ENCODE measurements at regions not wholly inside any gene's neighbourhood (a gene's known extent, or its start where the extent isn't known, plus 50 kb on each side); places are given as distances from the start of the nearest gene placed in this dataset.

GRCh38 chr7:57071-57470 lies 135.3 kb upstream of the FAM20C start:
- no peak overlapping the region for H3K27ac ChIP-seq (ENCODE audit: low read depth, low read length)
- peaks cover 0 to 2% (median 0%) of the 10 kb centered on the region in 8 donors for H3K9me3 Mint-ChIP-seq
- H3K36me3 Mint-ChIP-seq: no peaks in the 10 kb centered on the region
- peaks cover under 1 to 2% of the 10 kb centered on the region in 2 donors for H3K27me3 Mint-ChIP-seq
- no peak overlapping the region for H3K4me3 ChIP-seq (ENCODE audit: low read length in 2 of 2)
- ChIA-PET POLR2A (ENCODE audit: partially characterized antibody) (no interaction called here), CTCF (ENCODE audit: partially characterized antibody) (no interaction called here)
- H3K27ac Mint-ChIP-seq: peak overlapping the region in 1 of 7 donors; percentile 52
- H3K9me3 ChIP-seq (ENCODE audit: control insufficient read depth in 1 of 2, low read length in 2 of 2): no peaks in the 10 kb centered on the region
- intact Hi-C loops (cut with micrococcal nuclease): no loop called here
- no peaks in the 10 kb centered on the region for H3K4me1 ChIP-seq (ENCODE audit: insufficient read depth, low read length)
- no peaks in the 10 kb centered on the region for H3K36me3 ChIP-seq (ENCODE audit: insufficient read depth, low read length)
- no peak for DNase-seq
- H3K27me3 ChIP-seq (ENCODE audit: insufficient read depth, low read length): no peaks in the 10 kb centered on the region
- no peak overlapping the region for H3K4me3 Mint-ChIP-seq
- H3K4me1 Mint-ChIP-seq: no peaks in the 10 kb centered on the region

- no peaks in the 10 kb centered on the region for H3K4me1 ChIP-seq (ENCODE audit: insufficient read depth, low read length)
- Mint-ChIP-seq H3K27me3 (peaks cover 0 to 2% of the 10 kb centered on the region in 2 donors), H3K4me1 (no peaks in the 10 kb centered on the region), H3K9me3 (peaks cover 0 to 2% (median 0%) of the 10 kb centered on the region in 8 donors), H3K4me3 (no peak overlapping the region), H3K36me3 (no peaks in the 10 kb centered on the region), H3K27ac (peak overlapping the region in 1 of 7 donors; percentile 42)
- H3K4me3 ChIP-seq (ENCODE audit: low read length in 2 of 2): no peak overlapping the region
- no peak for DNase-seq
- H3K27ac ChIP-seq (ENCODE audit: low read depth, low read length): no peak overlapping the region
- no peaks in the 10 kb centered on the region for H3K27me3 ChIP-seq (ENCODE audit: insufficient read depth, low read length)
- POLR2A ChIA-PET (ENCODE audit: partially characterized antibody): no interaction called here
- CTCF ChIA-PET (ENCODE audit: partially characterized antibody): no interaction called here
- intact Hi-C loops (cut with micrococcal nuclease): no loop called here
- no peaks in the 10 kb centered on the region for H3K9me3 ChIP-seq (ENCODE audit: control insufficient read depth in 1 of 2, low read length in 2 of 2)
- H3K36me3 ChIP-seq (ENCODE audit: insufficient read depth, low read length): no peaks in the 10 kb centered on the region
Observed at GRCh38 chr7:57482-58255, 134.7 kb upstream of the FAM20C start.

GRCh38 chr7:58316-58715 lies 134.1 kb upstream of the FAM20C start:
- no peaks in the 10 kb centered on the region for H3K4me1 ChIP-seq (ENCODE audit: insufficient read depth, low read length)
- Mint-ChIP-seq H3K27me3 (peaks cover 0 to 2% of the 10 kb centered on the region in 2 donors), H3K36me3 (no peaks in the 10 kb centered on the region), H3K27ac (peak overlapping the region in 1 of 7 donors; percentile 42), H3K4me1 (no peaks in the 10 kb centered on the region), H3K4me3 (no peak overlapping the region), H3K9me3 (peaks cover 0 to 2% (median 0%) of the 10 kb centered on the region in 8 donors)
- intact Hi-C loops (cut with micrococcal nuclease): no loop called here
- ChIA-PET CTCF (ENCODE audit: partially characterized antibody) (no interaction called here), POLR2A (ENCODE audit: partially characterized antibody) (no interaction called here)
- no peaks in the 10 kb centered on the region for H3K36me3 ChIP-seq (ENCODE audit: insufficient read depth, low read length)
- H3K9me3 ChIP-seq (ENCODE audit: control insufficient read depth in 1 of 2, low read length in 2 of 2): no peaks in the 10 kb centered on the region
- DNase-seq: no peak
- no peak overlapping the region for H3K27ac ChIP-seq (ENCODE audit: low read depth, low read length)
- H3K4me3 ChIP-seq (ENCODE audit: low read length in 2 of 2): no peak overlapping the region
- H3K27me3 ChIP-seq (ENCODE audit: insufficient read depth, low read length): no peaks in the 10 kb centered on the region

- no peaks in the 10 kb centered on the region for H3K36me3 ChIP-seq (ENCODE audit: insufficient read depth, low read length)
- Mint-ChIP-seq H3K4me1 (no peaks in the 10 kb centered on the region), H3K27me3 (peaks cover 0 to 2% of the 10 kb centered on the region in 2 donors), H3K27ac (no peak overlapping the region), H3K36me3 (no peaks in the 10 kb centered on the region), H3K9me3 (peaks cover 0 to 2% (median 0%) of the 10 kb centered on the region in 8 donors), H3K4me3 (no peak overlapping the region)
- H3K4me1 ChIP-seq (ENCODE audit: insufficient read depth, low read length): no peaks in the 10 kb centered on the region
- no peaks in the 10 kb centered on the region for H3K27me3 ChIP-seq (ENCODE audit: insufficient read depth, low read length)
- H3K27ac ChIP-seq (ENCODE audit: low read depth, low read length): no peak overlapping the region
- no peak overlapping the region for H3K4me3 ChIP-seq (ENCODE audit: low read length in 2 of 2)
- ChIA-PET POLR2A (ENCODE audit: partially characterized antibody) (no interaction called here), CTCF (ENCODE audit: partially characterized antibody) (no interaction called here)
- no peak for DNase-seq
- H3K9me3 ChIP-seq (ENCODE audit: control insufficient read depth in 1 of 2, low read length in 2 of 2): no peaks in the 10 kb centered on the region
- intact Hi-C loops (cut with micrococcal nuclease): no loop called here
Observed at GRCh38 chr7:59079-60016, 133.0 kb upstream of the FAM20C start.

- H3K27me3 ChIP-seq (ENCODE audit: insufficient read depth, low read length): no peaks in the 10 kb centered on the region
- ChIA-PET POLR2A (ENCODE audit: partially characterized antibody) (no interaction called here), CTCF (ENCODE audit: partially characterized antibody) (no interaction called here)
- no peak for DNase-seq
- Mint-ChIP-seq H3K36me3 (no peaks in the 10 kb centered on the region), H3K4me1 (no peaks in the 10 kb centered on the region), H3K27me3 (peaks cover 0 to 2% of the 10 kb centered on the region in 2 donors), H3K4me3 (no peak overlapping the region), H3K27ac (no peak overlapping the region), H3K9me3 (peaks cover 0 to 2% (median 0%) of the 10 kb centered on the region in 8 donors)
- intact Hi-C loops (cut with micrococcal nuclease): no loop called here
- H3K36me3 ChIP-seq (ENCODE audit: insufficient read depth, low read length): no peaks in the 10 kb centered on the region
- no peaks in the 10 kb centered on the region for H3K9me3 ChIP-seq (ENCODE audit: control insufficient read depth in 1 of 2, low read length in 2 of 2)
- no peak overlapping the region for H3K4me3 ChIP-seq (ENCODE audit: low read length in 2 of 2)
- no peak overlapping the region for H3K27ac ChIP-seq (ENCODE audit: low read depth, low read length)
- no peaks in the 10 kb centered on the region for H3K4me1 ChIP-seq (ENCODE audit: insufficient read depth, low read length)
Observed at GRCh38 chr7:60017-60675, 132.2 kb upstream of the FAM20C start.

- Histone ChIP-seq H3K27me3 (ENCODE audit: insufficient read depth, low read length) (no peaks in the 10 kb centered on the region), H3K9me3 (ENCODE audit: control insufficient read depth in 1 of 2, low read length in 2 of 2) (no peaks in the 10 kb centered on the region), H3K4me3 (ENCODE audit: low read length in 2 of 2) (no peak overlapping the region), H3K4me1 (ENCODE audit: insufficient read depth, low read length) (no peaks in the 10 kb centered on the region), H3K27ac (ENCODE audit: low read depth, low read length) (no peak overlapping the region), H3K36me3 (ENCODE audit: insufficient read depth, low read length) (no peaks in the 10 kb centered on the region)
- Mint-ChIP-seq H3K4me3 (no peak overlapping the region), H3K36me3 (no peaks in the 10 kb centered on the region), H3K27me3 (peaks cover 0 to 2% of the 10 kb centered on the region in 2 donors), H3K4me1 (no peaks in the 10 kb centered on the region), H3K9me3 (peaks cover 0 to 2% (median 0%) of the 10 kb centered on the region in 8 donors), H3K27ac (no peak overlapping the region)
- POLR2A ChIA-PET (ENCODE audit: partially characterized antibody): no interaction called here
- intact Hi-C loops (cut with micrococcal nuclease): no loop called here
- DNase-seq: no peak
- CTCF ChIA-PET (ENCODE audit: partially characterized antibody): no interaction called here
Observed at GRCh38 chr7:60706-61105, 131.7 kb upstream of the FAM20C start.

- CTCF ChIA-PET (ENCODE audit: partially characterized antibody): no interaction called here
- Histone ChIP-seq H3K4me3 (ENCODE audit: low read length in 2 of 2) (no peak overlapping the region), H3K27me3 (ENCODE audit: insufficient read depth, low read length) (no peaks in the 10 kb centered on the region), H3K9me3 (ENCODE audit: control insufficient read depth in 1 of 2, low read length in 2 of 2) (no peaks in the 10 kb centered on the region), H3K4me1 (ENCODE audit: insufficient read depth, low read length) (no peaks in the 10 kb centered on the region), H3K36me3 (ENCODE audit: insufficient read depth, low read length) (no peaks in the 10 kb centered on the region), H3K27ac (ENCODE audit: low read depth, low read length) (no peak overlapping the region)
- Mint-ChIP-seq H3K27me3 (peaks cover 0 to 4% of the 10 kb centered on the region in 2 donors), H3K4me1 (no peaks in the 10 kb centered on the region), H3K27ac (no peak overlapping the region), H3K36me3 (no peaks in the 10 kb centered on the region), H3K4me3 (peak overlapping the region in 1 of 8 donors; percentile 41), H3K9me3 (peaks cover 0 to 2% (median 0%) of the 10 kb centered on the region in 8 donors)
- POLR2A ChIA-PET (ENCODE audit: partially characterized antibody): no interaction called here
- intact Hi-C loops (cut with micrococcal nuclease): no loop called here
- DNase-seq: no peak
Observed at GRCh38 chr7:61111-61510, 131.3 kb upstream of the FAM20C start.

Measured in CD4-positive, alpha-beta memory T cell (primary cell).